Neural cell (in vitro differentiated cells): ENCODE measurements at regions not wholly inside any gene's neighbourhood (a gene's known extent, or its start where the extent isn't known, plus 50 kb on each side); places are given as distances from the start of the nearest gene placed in this dataset.

Experiments used
- H2AFZ ChIP-seq: fragments of 200-600, 300-800 bp; sonication (generic), shearing (Covaris generic); 2 replicates; pipeline ENCODE4 v1.6.0; 2014; ENCODE audit warnings: low read depth, mild to moderate bottlenecking, antibody characterized with exemption, low read length, moderate library complexity
- H3F3A ChIP-seq: fragments of 200-600 bp; shearing (Covaris generic); 2 replicates; pipeline ENCODE4 v1.6.1; 2016; ENCODE audit warnings: mild to moderate bottlenecking, moderate library complexity, mixed read lengths, antibody characterized with exemption, low read length; ENCODE audit not compliant: insufficient read depth, poor library complexity, severe bottlenecking
- H3K27ac ChIP-seq: fragments of 200-600, 300-800 bp; sonication (generic), shearing (Covaris generic); 2 replicates; pipeline ENCODE4 v1.5.1; 2014; ENCODE audit warnings: mild to moderate bottlenecking, low read length, moderate library complexity
- H3K27me3 ChIP-seq: fragments of 300-800, 200-600 bp; sonication (generic), shearing (Covaris generic); 2 replicates; pipeline ENCODE4 v1.6.0; 2014; ENCODE audit warnings: mild to moderate bottlenecking, low read depth, low read length, moderate library complexity; ENCODE audit not compliant: insufficient read depth
- H3K36me3 ChIP-seq: fragments of 300-800, 200-600 bp; sonication (generic), shearing (Covaris generic); 2 replicates; pipeline ENCODE4 v1.5.1; 2014; ENCODE audit warnings: mild to moderate bottlenecking, antibody characterized with exemption, low read length, moderate library complexity; ENCODE audit not compliant: insufficient read depth
- H3K4me2 ChIP-seq: fragments of 300-800, 200-600 bp; sonication (generic), shearing (Covaris generic); 2 replicates; pipeline ENCODE4 v1.6.0; 2014; ENCODE audit warnings: mild to moderate bottlenecking, low read length
- H3K4me3 ChIP-seq: fragments of 300-800, 200-600 bp; sonication (generic), shearing (Covaris generic); 2 replicates; pipeline ENCODE4 v1.5.1; 2014; ENCODE audit warnings: mild to moderate bottlenecking, low read length, moderate library complexity
- H3K79me2 ChIP-seq: fragments of 200-600 bp; shearing (Covaris generic); replicated peaks from 2 replicates; pipeline ENCODE4 v1.6.0; 2014; ENCODE audit warnings: mild to moderate bottlenecking, low read length, moderate library complexity; ENCODE audit not compliant: insufficient read depth
- H3K9ac ChIP-seq: fragments of 300-800, 200-600 bp; sonication (generic), shearing (Covaris generic); 2 replicates; pipeline ENCODE4 v1.6.1; 2016; ENCODE audit warnings: mild to moderate bottlenecking, low read length, mixed read lengths
- H3K9me2 ChIP-seq: fragments of 200-600 bp; shearing (Covaris generic); 2 replicates; pipeline ENCODE4 v1.6.1; 2016; ENCODE audit warnings: mild to moderate bottlenecking, low read length, mixed read lengths; ENCODE audit not compliant: insufficient read depth
- H3K9me3 ChIP-seq: fragments of 200-600, 300-800 bp; sonication (generic), shearing (Covaris generic); 2 replicates; pipeline ENCODE4 v1.6.1; 2016; ENCODE audit warnings: mild to moderate bottlenecking, mixed run types, low read length, moderate library complexity, mixed read lengths
- H4K20me1 ChIP-seq: fragments of 200-600 bp; shearing (Covaris generic); 2 replicates; pipeline ENCODE4 v1.6.1; 2016; ENCODE audit warnings: mild to moderate bottlenecking, mixed run types; ENCODE audit not compliant: insufficient read depth
- EP300 ChIP-seq: fragments of 450-650 bp; conservative IDR thresholded peaks from 2 replicates; pipeline ENCODE4 v1.6.1; 2014; ENCODE audit warnings: antibody characterized with exemption, mild to moderate bottlenecking, moderate library complexity; ENCODE audit not compliant: poor library complexity, severe bottlenecking
- EZH2 ChIP-seq: fragments of 200-600, 300-800 bp; shearing (Covaris generic), sonication (generic); IDR thresholded peaks from 2 replicates; pipeline ENCODE4 v1.6.1; 2014; ENCODE audit warnings: antibody characterized with exemption, low read length, borderline replicate concordance, mild to moderate bottlenecking; ENCODE audit not compliant: insufficient read depth, poor library complexity, severe bottlenecking
- MXI1 ChIP-seq: fragments of 450-650 bp; conservative IDR thresholded peaks from 2 replicates; pipeline ENCODE4 v1.6.1; 2014; ENCODE audit warnings: antibody characterized with exemption, mild to moderate bottlenecking; ENCODE audit not compliant: poor library complexity, severe bottlenecking
- POLR2AphosphoS5 ChIP-seq: IDR thresholded peaks from 2 replicates; pipeline ENCODE4 v1.6.1; 2012
- RAD21 ChIP-seq: fragments of 450-650 bp; conservative IDR thresholded peaks from 2 replicates; pipeline ENCODE4 v1.6.1; 2014; ENCODE audit warnings: antibody characterized with exemption, mild to moderate bottlenecking, moderate library complexity
- SMC3 ChIP-seq: fragments of 450-650 bp; conservative IDR thresholded peaks from 2 replicates; pipeline ENCODE4 v1.6.1; 2014; ENCODE audit warnings: antibody characterized with exemption, mild to moderate bottlenecking, moderate library complexity; ENCODE audit not compliant: poor library complexity
- TAF1 ChIP-seq: IDR thresholded peaks from 2 replicates; pipeline ENCODE4 v1.6.1; 2012; ENCODE audit warnings: low read depth
- TF ChIP-seq, protein P1 (sequence below): fragments of 450-650 bp; IDR thresholded peaks from 2 replicates; pipeline ENCODE4 v1.5.1; 2014; ENCODE audit warnings: antibody characterized with exemption, mild to moderate bottlenecking, moderate library complexity; ENCODE audit not compliant: poor library complexity, severe bottlenecking
- TF ChIP-seq, protein P2 (sequence below): IDR thresholded peaks from 2 replicates; pipeline ENCODE4 v1.6.1; 2012; ENCODE audit warnings: borderline replicate concordance

DNA sequence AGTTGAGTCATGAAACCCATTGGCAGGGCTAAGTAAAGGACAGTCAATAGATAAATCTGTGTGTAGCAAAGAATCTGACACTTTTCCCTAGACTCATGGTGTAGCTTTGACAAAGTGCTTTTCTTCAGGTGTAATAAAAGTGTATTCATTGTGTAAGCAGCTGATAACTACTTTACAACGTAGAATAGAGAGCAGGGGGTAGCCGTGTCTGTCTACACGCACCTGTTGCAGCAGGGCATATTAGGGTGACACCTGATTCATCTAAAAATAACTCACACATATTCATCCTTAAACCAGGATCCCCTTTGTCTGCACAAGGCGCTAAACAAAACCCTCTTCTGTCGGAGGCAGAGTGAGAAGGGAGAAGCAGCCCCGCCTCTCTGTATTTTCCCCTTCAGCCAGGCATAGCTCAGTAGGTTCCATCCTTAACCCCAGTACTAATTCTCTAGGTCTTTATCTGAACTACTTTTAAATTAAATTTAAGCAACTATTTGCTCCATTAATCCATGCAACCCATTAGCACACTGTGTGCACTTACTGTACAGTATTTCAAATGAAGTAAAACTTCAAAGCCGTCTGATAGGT lies 306.7 kb upstream of the SASH1 start:
- H3K27ac ChIP-seq = no peak overlapping the region
- TF ChIP-seq, protein P1, sequence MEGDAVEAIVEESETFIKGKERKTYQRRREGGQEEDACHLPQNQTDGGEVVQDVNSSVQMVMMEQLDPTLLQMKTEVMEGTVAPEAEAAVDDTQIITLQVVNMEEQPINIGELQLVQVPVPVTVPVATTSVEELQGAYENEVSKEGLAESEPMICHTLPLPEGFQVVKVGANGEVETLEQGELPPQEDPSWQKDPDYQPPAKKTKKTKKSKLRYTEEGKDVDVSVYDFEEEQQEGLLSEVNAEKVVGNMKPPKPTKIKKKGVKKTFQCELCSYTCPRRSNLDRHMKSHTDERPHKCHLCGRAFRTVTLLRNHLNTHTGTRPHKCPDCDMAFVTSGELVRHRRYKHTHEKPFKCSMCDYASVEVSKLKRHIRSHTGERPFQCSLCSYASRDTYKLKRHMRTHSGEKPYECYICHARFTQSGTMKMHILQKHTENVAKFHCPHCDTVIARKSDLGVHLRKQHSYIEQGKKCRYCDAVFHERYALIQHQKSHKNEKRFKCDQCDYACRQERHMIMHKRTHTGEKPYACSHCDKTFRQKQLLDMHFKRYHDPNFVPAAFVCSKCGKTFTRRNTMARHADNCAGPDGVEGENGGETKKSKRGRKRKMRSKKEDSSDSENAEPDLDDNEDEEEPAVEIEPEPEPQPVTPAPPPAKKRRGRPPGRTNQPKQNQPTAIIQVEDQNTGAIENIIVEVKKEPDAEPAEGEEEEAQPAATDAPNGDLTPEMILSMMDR = no peak
- TF ChIP-seq TAF1 (no peak), SMC3 (no peak), POLR2AphosphoS5 (no peak), EZH2 (no peak), EP300 (no peak), RAD21 (no peak), MXI1 (no peak)
- TF ChIP-seq, protein P2, sequence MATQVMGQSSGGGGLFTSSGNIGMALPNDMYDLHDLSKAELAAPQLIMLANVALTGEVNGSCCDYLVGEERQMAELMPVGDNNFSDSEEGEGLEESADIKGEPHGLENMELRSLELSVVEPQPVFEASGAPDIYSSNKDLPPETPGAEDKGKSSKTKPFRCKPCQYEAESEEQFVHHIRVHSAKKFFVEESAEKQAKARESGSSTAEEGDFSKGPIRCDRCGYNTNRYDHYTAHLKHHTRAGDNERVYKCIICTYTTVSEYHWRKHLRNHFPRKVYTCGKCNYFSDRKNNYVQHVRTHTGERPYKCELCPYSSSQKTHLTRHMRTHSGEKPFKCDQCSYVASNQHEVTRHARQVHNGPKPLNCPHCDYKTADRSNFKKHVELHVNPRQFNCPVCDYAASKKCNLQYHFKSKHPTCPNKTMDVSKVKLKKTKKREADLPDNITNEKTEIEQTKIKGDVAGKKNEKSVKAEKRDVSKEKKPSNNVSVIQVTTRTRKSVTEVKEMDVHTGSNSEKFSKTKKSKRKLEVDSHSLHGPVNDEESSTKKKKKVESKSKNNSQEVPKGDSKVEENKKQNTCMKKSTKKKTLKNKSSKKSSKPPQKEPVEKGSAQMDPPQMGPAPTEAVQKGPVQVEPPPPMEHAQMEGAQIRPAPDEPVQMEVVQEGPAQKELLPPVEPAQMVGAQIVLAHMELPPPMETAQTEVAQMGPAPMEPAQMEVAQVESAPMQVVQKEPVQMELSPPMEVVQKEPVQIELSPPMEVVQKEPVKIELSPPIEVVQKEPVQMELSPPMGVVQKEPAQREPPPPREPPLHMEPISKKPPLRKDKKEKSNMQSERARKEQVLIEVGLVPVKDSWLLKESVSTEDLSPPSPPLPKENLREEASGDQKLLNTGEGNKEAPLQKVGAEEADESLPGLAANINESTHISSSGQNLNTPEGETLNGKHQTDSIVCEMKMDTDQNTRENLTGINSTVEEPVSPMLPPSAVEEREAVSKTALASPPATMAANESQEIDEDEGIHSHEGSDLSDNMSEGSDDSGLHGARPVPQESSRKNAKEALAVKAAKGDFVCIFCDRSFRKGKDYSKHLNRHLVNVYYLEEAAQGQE = no peak
- H3K36me3 ChIP-seq = no peaks in the 10 kb centered on the region
- H3K27me3 ChIP-seq = no peaks in the 10 kb centered on the region
- H3K9ac ChIP-seq = no peak overlapping the region
- no peaks in the 10 kb centered on the region for H3K9me3 ChIP-seq
- no peak overlapping the region for H3K4me3 ChIP-seq
- H3K79me2 ChIP-seq = no peaks in the 10 kb centered on the region
- no peaks in the 10 kb centered on the region for H3K9me2 ChIP-seq
- H3F3A ChIP-seq = no peaks in the 10 kb centered on the region
- no peak overlapping the region for H3K4me2 ChIP-seq
- H4K20me1 ChIP-seq = no peaks in the 10 kb centered on the region
- no peak overlapping the region for H2AFZ ChIP-seq

DNA sequence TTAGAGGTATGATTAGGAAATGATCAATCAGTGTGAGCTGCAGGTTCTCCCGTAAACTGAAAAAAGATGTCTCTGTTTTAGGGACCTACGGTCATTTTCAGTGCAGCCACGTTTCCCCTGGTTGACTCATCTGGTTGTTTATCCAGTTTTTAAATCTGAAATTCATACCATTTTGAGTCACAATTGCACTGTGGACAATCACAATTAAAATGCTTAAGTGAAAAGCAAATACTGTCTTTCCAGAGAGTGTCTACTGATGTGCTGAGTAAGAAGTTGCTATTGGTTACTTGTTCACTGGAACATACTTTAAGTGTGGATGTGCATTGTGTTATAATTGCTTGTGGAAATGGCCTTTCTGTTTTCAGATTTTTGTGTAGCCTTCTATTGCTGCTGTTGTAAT lies 305.1 kb upstream of the SASH1 start:
- no peak overlapping the region for H3K4me3 ChIP-seq
- H3K9me2 ChIP-seq = no peaks in the 10 kb centered on the region
- no peak overlapping the region for H3K4me2 ChIP-seq
- no peak overlapping the region for H2AFZ ChIP-seq
- no peaks in the 10 kb centered on the region for H3K9me3 ChIP-seq
- TF ChIP-seq RAD21 = no peak
- no peaks in the 10 kb centered on the region for H3F3A ChIP-seq
- no peak overlapping the region for H3K9ac ChIP-seq
- no peaks in the 10 kb centered on the region for H3K36me3 ChIP-seq
- no peaks in the 10 kb centered on the region for H3K27me3 ChIP-seq
- H3K79me2 ChIP-seq = no peaks in the 10 kb centered on the region
- H4K20me1 ChIP-seq = no peaks in the 10 kb centered on the region
- H3K27ac ChIP-seq = no peak overlapping the region

DNA sequence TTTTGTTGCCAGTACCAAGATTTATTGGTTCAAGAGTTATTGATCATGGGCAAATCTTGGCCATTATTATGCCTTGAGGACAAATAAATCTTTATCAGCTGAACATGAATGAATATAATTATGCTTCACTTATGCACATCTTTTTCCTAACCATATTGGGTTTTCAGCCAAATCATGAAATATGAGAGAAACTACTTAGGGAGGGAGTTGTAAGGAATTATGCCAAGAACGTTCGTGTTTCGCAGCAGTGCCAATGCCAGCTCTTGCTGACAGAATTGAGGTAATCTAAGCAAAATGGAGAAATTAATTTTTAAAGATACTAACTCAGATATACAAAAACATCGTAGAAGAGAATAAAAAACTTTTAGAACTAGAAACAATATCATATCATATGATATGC lies 301.1 kb upstream of the SASH1 start:
- H3K36me3 ChIP-seq = no peaks in the 10 kb centered on the region
- no peaks in the 10 kb centered on the region for H4K20me1 ChIP-seq
- H3K9me2 ChIP-seq = no peaks in the 10 kb centered on the region
- no peak overlapping the region for H3K9ac ChIP-seq
- no peaks in the 10 kb centered on the region for H3K9me3 ChIP-seq
- no peak overlapping the region for H3K4me3 ChIP-seq
- no peak overlapping the region for H3K4me2 ChIP-seq
- no peak overlapping the region for H3K27ac ChIP-seq
- H2AFZ ChIP-seq = no peak overlapping the region
- H3K27me3 ChIP-seq = no peaks in the 10 kb centered on the region
- H3K79me2 ChIP-seq = no peaks in the 10 kb centered on the region
- TF ChIP-seq RAD21 = no peak
- TF ChIP-seq SMC3 = no peak
- TF ChIP-seq, protein P2 = no peak
- no peak for TF ChIP-seq EP300
- no peak for TF ChIP-seq POLR2AphosphoS5
- TF ChIP-seq, protein P1 = no peak
- TF ChIP-seq TAF1 = no peak
- TF ChIP-seq EZH2 = no peak
- no peak for TF ChIP-seq MXI1
- H3F3A ChIP-seq = no peaks in the 10 kb centered on the region
